HL-60 (cell line): ENCODE measurements at regions not wholly inside any gene's neighbourhood (a gene's known extent, or its start where the extent isn't known, plus 50 kb on each side); places are given as distances from the start of the nearest gene placed in this dataset.

Experiments used
- DNase-seq, 2 experiments: peaks; one replicate each; pipeline ENCODE4 v3.0.0-alpha.2; 2010 to 2020; ENCODE audit warnings: low read depth in 1 of 2, low spot score in 1 of 2
- H3K27ac ChIP-seq: fragments of 250-450 bp; sonication (Bioruptor Pico); replicated peaks from 2 replicates; pipeline ENCODE4 v1.5.1; 2020; ENCODE audit warnings: mild to moderate bottlenecking, moderate library complexity
- H3K27me3 ChIP-seq: fragments of 250-450 bp; sonication (Bioruptor Pico); 2 replicates; pipeline ENCODE4 v1.5.1; 2021; ENCODE audit warnings: mild to moderate bottlenecking, moderate library complexity; ENCODE audit not compliant: insufficient read depth, poor library complexity, severe bottlenecking
- H3K4me3 ChIP-seq: replicated peaks from 2 replicates; pipeline ENCODE4 v1.5.1; 2011; ENCODE audit warnings: mild to moderate bottlenecking, control low read depth, low read length; ENCODE audit not compliant: insufficient read depth
- GABPA ChIP-seq: IDR thresholded peaks from 2 replicates; pipeline ENCODE4 v1.6.1; 2012; ENCODE audit warnings: low read depth
- POLR2AphosphoS5 ChIP-seq: IDR thresholded peaks from 2 replicates; pipeline ENCODE4 v1.6.1; 2012; ENCODE audit warnings: low read depth
- SPI1 ChIP-seq: IDR thresholded peaks from 2 replicates; pipeline ENCODE4 v1.6.1; 2012; ENCODE audit warnings: low read depth, mild to moderate bottlenecking, borderline replicate concordance
- TF ChIP-seq, protein P1 (sequence below): IDR thresholded peaks from one replicate; pipeline ENCODE4 v1.5.1; 2011; ENCODE audit warnings: low read length, control low read depth, inconsistent platforms; ENCODE audit not compliant: insufficient read depth
- TF ChIP-seq, protein P2 (sequence below): IDR thresholded peaks from 2 replicates; pipeline ENCODE4 v1.6.1; 2012; ENCODE audit warnings: low read depth; ENCODE audit not compliant: insufficient replicate concordance

DNA sequence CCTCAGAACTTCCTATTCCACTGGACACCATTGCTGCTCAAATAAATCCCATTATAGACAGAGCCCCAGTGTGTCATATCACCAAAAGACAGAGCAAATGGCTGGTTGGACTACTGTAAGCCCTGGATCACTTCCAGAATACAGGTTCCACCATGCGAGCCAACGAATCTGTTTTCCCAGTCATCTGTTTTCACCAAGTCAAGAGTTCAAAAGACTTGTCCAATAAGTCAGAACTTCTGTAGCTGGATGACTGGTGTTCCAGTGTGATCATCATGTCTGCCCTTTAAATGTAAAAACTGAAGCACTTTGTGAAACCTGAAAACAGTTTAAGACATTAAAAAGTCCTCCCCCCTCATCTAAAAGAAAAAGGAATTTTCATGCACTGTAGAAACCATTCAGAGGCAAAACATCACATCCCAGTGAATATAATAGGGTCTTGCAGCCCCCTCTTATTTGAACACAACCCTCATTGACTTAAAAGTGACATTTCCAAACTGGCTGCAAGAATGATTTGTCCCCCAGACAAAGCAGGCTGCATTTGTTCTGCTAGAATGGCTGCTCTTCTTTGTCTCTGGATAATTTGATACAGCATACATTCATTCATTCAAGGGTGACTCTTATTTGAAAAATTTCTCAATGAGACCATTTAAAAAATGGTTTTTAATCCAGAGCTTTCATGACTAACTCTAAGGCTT lies 64.6 kb upstream of the TANC1 start:
- no peak overlapping the region for H3K27ac ChIP-seq
- no peaks in the 10 kb centered on the region for H3K27me3 ChIP-seq
- DNase-seq: no peak
- TF ChIP-seq POLR2AphosphoS5 (no peak), GABPA (no peak), SPI1 (no peak)
- TF ChIP-seq, protein P1, sequence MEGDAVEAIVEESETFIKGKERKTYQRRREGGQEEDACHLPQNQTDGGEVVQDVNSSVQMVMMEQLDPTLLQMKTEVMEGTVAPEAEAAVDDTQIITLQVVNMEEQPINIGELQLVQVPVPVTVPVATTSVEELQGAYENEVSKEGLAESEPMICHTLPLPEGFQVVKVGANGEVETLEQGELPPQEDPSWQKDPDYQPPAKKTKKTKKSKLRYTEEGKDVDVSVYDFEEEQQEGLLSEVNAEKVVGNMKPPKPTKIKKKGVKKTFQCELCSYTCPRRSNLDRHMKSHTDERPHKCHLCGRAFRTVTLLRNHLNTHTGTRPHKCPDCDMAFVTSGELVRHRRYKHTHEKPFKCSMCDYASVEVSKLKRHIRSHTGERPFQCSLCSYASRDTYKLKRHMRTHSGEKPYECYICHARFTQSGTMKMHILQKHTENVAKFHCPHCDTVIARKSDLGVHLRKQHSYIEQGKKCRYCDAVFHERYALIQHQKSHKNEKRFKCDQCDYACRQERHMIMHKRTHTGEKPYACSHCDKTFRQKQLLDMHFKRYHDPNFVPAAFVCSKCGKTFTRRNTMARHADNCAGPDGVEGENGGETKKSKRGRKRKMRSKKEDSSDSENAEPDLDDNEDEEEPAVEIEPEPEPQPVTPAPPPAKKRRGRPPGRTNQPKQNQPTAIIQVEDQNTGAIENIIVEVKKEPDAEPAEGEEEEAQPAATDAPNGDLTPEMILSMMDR: no peak
- TF ChIP-seq, protein P2, sequence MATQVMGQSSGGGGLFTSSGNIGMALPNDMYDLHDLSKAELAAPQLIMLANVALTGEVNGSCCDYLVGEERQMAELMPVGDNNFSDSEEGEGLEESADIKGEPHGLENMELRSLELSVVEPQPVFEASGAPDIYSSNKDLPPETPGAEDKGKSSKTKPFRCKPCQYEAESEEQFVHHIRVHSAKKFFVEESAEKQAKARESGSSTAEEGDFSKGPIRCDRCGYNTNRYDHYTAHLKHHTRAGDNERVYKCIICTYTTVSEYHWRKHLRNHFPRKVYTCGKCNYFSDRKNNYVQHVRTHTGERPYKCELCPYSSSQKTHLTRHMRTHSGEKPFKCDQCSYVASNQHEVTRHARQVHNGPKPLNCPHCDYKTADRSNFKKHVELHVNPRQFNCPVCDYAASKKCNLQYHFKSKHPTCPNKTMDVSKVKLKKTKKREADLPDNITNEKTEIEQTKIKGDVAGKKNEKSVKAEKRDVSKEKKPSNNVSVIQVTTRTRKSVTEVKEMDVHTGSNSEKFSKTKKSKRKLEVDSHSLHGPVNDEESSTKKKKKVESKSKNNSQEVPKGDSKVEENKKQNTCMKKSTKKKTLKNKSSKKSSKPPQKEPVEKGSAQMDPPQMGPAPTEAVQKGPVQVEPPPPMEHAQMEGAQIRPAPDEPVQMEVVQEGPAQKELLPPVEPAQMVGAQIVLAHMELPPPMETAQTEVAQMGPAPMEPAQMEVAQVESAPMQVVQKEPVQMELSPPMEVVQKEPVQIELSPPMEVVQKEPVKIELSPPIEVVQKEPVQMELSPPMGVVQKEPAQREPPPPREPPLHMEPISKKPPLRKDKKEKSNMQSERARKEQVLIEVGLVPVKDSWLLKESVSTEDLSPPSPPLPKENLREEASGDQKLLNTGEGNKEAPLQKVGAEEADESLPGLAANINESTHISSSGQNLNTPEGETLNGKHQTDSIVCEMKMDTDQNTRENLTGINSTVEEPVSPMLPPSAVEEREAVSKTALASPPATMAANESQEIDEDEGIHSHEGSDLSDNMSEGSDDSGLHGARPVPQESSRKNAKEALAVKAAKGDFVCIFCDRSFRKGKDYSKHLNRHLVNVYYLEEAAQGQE: no peak
- H3K4me3 ChIP-seq: no peak overlapping the region

GRCh38 chr2:158904627-158905177 lies 63.7 kb upstream of the TANC1 start:
- no peak overlapping the region for H3K27ac ChIP-seq
- TF ChIP-seq, protein P2: no peak
- TF ChIP-seq, protein P1: no peak
- no peak for TF ChIP-seq GABPA
- TF ChIP-seq SPI1: no peak
- TF ChIP-seq POLR2AphosphoS5: no peak

GRCh38 chr2:158905341-158905740 lies 63.1 kb upstream of the TANC1 start:
- Histone ChIP-seq H3K27me3 (no peaks in the 10 kb centered on the region), H3K27ac (no peak overlapping the region), H3K4me3 (no peak overlapping the region)
- DNase-seq: no peak
- TF ChIP-seq, protein P1: no peak
- no peak for TF ChIP-seq POLR2AphosphoS5
- TF ChIP-seq GABPA: no peak
- TF ChIP-seq, protein P2: no peak
- TF ChIP-seq SPI1: no peak

More at GRCh38 chr2:158904627-158905177, 63.7 kb upstream of the TANC1 start:
- Histone ChIP-seq H3K4me3 (no peak overlapping the region), H3K27me3 (no peaks in the 10 kb centered on the region)
- DNase-seq: no peak
